Gastrocnemius medialis (tissue), 4 donors: ENCODE measurements at regions not wholly inside any gene's neighbourhood (a gene's known extent, or its start where the extent isn't known, plus 50 kb on each side); places are given as distances from the start of the nearest gene placed in this dataset.

ENCODE experiments used
- ATAC-seq, 2 donors: fragments of 150-250 bp; one replicate each; pipeline ENCODE4 v1.9.1; 2016
- DNase-seq, 2 donors: peaks; one replicate each; pipeline ENCODE4 v3.0.0-alpha.2; 2019
- H3K27ac ChIP-seq, 4 donors: fragments of 200-600 bp; sonication (generic); 1 replicate in 1 of 4; 2 replicates in 3 of 4; pipeline ENCODE4 v1.5.1; 2016 to 2018; ENCODE audit warnings: mild to moderate bottlenecking in 2 of 4, moderate library complexity in 1 of 4
- H3K27me3 ChIP-seq, 3 donors: fragments of 200-600 bp; sonication (generic) in 2 of 3; 1 replicate in 1 of 3; 2 replicates in 2 of 3; pipeline versions ENCODE4 v1.5.1 to v1.6.0; 2016 to 2019; ENCODE audit warnings: mild to moderate bottlenecking in 1 of 3, moderate library complexity in 1 of 3
- H3K36me3 ChIP-seq, 2 donors: fragments of 200-600 bp; sonication (generic) in 1 of 2; one replicate each; pipeline ENCODE4 v1.5.1; 2017 to 2018
- H3K4me1 ChIP-seq, 2 donors: fragments of 200-600 bp; sonication (generic) in 1 of 2; one replicate each; pipeline ENCODE4 v1.5.1; 2016 to 2017; ENCODE audit warnings: mild to moderate bottlenecking in 2 of 2
- H3K4me3 ChIP-seq, 4 donors: fragments of 200-600 bp; sonication (generic) in 3 of 4; 1 replicate in 1 of 4; 2 replicates in 3 of 4; pipeline ENCODE4 v1.5.1; 2016 to 2019; ENCODE audit warnings: mild to moderate bottlenecking in 2 of 4
- H3K9me3 ChIP-seq, 3 donors: fragments of 200-600 bp; sonication (generic) in 2 of 3; 1 replicate in 1 of 3; 2 replicates in 2 of 3; pipeline ENCODE4 v1.5.1; 2016 to 2019
- POLR2A ChIP-seq, 2 donors: fragments of 450-650 bp; IDR thresholded peaks; one replicate each; pipeline ENCODE4 v1.6.1; 2017; ENCODE audit warnings: antibody characterized with exemption in 2 of 2, mild to moderate bottlenecking in 2 of 2, moderate library complexity in 2 of 2
- in situ Hi-C, 4 donors: fragments of 200-750 bp; cut with MboI; loops; one replicate each; pipeline versions ENCODE4 v1.15.0 to v1.8.0; 2017; ENCODE audit warnings: low sequenced_read_pairs in 4 of 4
- intact Hi-C: fragments of 100-400 bp; cut with DNase I; formaldehyde crosslinking; loops from one replicate; pipeline ENCODE4 v1.15.1; 2023; ENCODE audit warnings: low total_unique reads
- TF ChIP-seq, protein P1 (sequence below), 5 experiments: fragments of 450-650 bp in 3 of 5; fragments of 200-600 bp in 2 of 5; sonication (generic) in 2 of 5; IDR thresholded peaks in 4 of 5; conservative IDR thresholded peaks in 1 of 5; 1 replicate in 4 of 5; 2 replicates in 1 of 5; pipeline ENCODE4 v1.5.1; 2016 to 2019; ENCODE audit warnings: antibody characterized with exemption in 5 of 5, mild to moderate bottlenecking in 3 of 5, moderate library complexity in 3 of 5

DNA sequence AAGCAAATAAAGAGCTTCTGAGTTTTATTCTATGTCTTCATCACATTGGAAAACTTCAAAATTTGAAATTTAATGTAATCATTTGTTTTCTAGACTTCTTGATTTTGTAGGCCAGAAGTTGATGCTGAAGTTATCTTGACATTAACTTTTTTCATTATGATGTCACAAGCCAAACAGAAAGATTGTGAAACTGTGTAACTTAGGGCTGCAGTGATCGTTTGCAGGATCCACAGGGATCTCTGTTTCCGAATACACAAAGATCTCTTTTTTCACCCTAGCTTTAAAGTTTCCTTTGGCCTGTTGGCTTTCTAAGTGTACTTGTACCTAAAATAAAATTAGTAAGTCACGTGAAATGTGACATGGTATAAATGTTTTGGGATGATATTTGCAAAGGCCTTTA, 594.9 kb upstream of the CDH2 start:
- H3K27me3 ChIP-seq = no peaks in the 10 kb centered on the region

DNA sequence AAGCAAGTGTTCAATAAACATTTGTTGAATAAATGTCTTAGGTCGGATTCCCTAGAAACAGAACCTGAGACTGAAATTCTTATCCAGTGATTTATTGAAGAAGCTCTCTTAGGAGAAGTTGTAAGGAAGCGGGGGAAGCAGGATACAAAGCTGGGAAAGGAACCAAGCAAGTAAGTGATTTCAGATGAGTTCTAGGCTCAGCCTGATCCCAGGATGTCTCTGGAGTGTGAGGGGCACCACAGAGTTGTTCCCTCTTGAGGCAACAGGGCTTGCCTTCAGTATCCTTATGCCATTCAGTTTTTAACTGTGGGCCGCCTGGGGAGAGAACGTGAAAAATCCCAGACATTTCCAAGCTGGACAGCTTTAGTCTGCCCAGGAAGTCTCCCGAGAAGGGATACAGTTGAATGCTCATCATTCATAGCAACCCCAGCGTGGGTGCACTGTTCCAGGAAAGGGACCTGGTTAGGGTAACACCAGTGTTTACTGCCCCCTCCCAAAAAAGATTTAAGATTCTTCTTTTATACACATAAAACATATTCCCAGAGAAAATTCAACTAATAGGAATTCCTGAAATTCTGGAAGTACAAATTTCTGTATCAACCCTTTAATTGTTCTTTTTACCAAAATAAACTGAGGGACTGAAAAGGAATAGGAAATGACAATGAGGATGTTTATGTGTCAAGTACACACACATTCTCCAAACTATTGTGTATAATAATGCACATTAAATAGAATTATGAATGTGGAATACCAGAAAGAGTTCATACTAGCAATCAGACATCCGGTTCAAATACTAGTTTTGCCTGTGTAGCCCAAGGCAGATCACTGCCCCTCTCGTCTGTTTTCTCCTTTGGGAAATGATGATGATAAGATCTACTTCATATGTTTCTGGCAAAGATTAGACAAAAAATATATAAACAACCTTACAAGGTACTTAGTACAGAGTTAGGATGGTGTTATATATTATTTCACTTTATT, 592.1 kb upstream of the CDH2 start:
- Histone ChIP-seq H3K27ac (no peak overlapping the region), H3K4me1 (no peaks in the 10 kb centered on the region), H3K27me3 (no peaks in the 10 kb centered on the region), H3K9me3 (no peaks in the 10 kb centered on the region), H3K36me3 (no peaks in the 10 kb centered on the region), H3K4me3 (no peak overlapping the region)
- no peak for TF ChIP-seq POLR2A (IDR thresholded peaks at IDR 0.05)
- TF ChIP-seq, protein P1, sequence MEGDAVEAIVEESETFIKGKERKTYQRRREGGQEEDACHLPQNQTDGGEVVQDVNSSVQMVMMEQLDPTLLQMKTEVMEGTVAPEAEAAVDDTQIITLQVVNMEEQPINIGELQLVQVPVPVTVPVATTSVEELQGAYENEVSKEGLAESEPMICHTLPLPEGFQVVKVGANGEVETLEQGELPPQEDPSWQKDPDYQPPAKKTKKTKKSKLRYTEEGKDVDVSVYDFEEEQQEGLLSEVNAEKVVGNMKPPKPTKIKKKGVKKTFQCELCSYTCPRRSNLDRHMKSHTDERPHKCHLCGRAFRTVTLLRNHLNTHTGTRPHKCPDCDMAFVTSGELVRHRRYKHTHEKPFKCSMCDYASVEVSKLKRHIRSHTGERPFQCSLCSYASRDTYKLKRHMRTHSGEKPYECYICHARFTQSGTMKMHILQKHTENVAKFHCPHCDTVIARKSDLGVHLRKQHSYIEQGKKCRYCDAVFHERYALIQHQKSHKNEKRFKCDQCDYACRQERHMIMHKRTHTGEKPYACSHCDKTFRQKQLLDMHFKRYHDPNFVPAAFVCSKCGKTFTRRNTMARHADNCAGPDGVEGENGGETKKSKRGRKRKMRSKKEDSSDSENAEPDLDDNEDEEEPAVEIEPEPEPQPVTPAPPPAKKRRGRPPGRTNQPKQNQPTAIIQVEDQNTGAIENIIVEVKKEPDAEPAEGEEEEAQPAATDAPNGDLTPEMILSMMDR (IDR thresholded peaks at IDR 0.05 in 4 of 5, conservative IDR thresholded peaks at IDR 0.05 in 1 of 5) = no peak
- no peak for DNase-seq
- intact Hi-C loops = no loop called here
- no peak for ATAC-seq
- in situ Hi-C loops = no loop called here

More for the DNA sequence above, 594.9 kb upstream of the CDH2 start:
- Histone ChIP-seq H3K4me1 (no peaks in the 10 kb centered on the region), H3K27ac (no peak overlapping the region), H3K36me3 (no peaks in the 10 kb centered on the region), H3K4me3 (no peak overlapping the region), H3K9me3 (no peaks in the 10 kb centered on the region)
- DNase-seq (no peak), ATAC-seq (no peak)
- intact Hi-C loops (no loop called here), in situ Hi-C loops (no loop called here)
- TF ChIP-seq POLR2A (IDR thresholded peaks at IDR 0.05) = no peak
- TF ChIP-seq, protein P1 (IDR thresholded peaks at IDR 0.05 in 4 of 5, conservative IDR thresholded peaks at IDR 0.05 in 1 of 5) = no peak

DNA sequence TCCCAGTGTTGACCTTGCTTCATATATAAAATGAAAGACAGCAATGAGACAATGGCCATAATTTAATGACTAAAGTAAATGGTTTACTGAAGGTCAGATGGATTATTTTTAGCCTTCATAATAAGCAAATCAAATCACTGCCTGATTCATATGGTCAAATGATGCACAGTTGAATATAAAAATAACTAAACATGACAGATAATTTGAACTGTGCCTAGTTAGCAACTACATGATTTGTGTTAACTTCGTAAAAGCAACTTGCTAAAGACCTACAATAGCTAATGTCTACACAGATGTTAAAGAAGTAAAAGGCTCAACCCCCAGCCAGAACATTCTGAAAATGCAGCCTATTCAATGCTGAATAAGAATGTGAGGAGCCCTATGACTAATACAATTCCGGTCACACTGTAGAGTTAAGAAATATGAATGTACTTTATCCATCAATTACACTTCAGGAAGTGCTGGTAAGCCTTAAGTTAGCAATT, 590.8 kb upstream of the CDH2 start:
- no peak for TF ChIP-seq POLR2A (IDR thresholded peaks at IDR 0.05)
- Histone ChIP-seq H3K4me1 (no peaks in the 10 kb centered on the region), H3K36me3 (no peaks in the 10 kb centered on the region), H3K27ac (no peak overlapping the region), H3K9me3 (no peaks in the 10 kb centered on the region), H3K4me3 (no peak overlapping the region), H3K27me3 (no peaks in the 10 kb centered on the region)
- ATAC-seq (no peak), DNase-seq (no peak)
- in situ Hi-C loops (no loop called here), intact Hi-C loops (no loop called here)

DNA sequence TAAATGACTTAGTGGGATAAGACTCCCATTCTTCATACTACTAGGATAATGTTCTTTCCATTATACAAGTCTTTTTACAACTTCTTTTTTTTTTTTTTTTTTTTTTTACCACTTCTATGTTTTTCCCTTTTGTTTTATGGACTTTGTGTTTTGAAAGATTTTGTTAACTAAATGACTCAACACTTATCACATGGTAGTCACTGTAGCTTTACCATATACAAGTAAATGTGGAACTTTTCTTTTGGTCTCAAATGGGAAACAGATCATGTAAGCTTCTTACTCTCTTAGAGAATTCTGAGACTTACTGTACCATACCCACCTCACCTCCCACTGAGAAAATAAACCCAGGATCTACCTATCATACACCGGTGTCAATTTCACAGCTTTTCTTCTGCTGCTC, 590.3 kb upstream of the CDH2 start:
- no peak for DNase-seq
- Histone ChIP-seq H3K4me1 (no peaks in the 10 kb centered on the region), H3K9me3 (no peaks in the 10 kb centered on the region), H3K27me3 (no peaks in the 10 kb centered on the region), H3K36me3 (no peaks in the 10 kb centered on the region), H3K4me3 (no peak overlapping the region), H3K27ac (no peak overlapping the region)
- in situ Hi-C loops (no loop called here), intact Hi-C loops (no loop called here)
- ATAC-seq = no peak
- TF ChIP-seq POLR2A (IDR thresholded peaks at IDR 0.05) = no peak
- TF ChIP-seq, protein P1 (IDR thresholded peaks at IDR 0.05 in 4 of 5, conservative IDR thresholded peaks at IDR 0.05 in 1 of 5) = no peak

DNA sequence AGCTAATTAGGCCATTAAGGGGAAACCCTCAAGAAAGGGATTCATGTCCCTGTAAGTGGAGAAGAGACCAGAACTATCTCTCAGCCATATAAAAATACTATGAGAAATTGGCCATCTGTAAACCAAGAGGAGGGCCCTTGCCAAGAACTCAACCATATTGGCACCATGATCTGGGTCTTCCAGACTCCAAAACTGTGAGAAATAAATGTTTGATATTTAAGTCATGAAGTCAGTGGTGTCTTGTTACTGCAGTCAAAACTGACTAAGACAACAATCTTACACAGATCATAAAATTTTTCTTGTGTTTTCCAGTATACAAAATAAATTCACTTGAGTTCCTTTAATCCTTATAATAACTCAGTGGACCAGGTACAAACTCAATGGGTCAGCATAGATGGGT, 589.8 kb upstream of the CDH2 start:
- intact Hi-C loops (no loop called here), in situ Hi-C loops (no loop called here)
- Histone ChIP-seq H3K9me3 (no peaks in the 10 kb centered on the region), H3K4me1 (no peaks in the 10 kb centered on the region), H3K4me3 (no peak overlapping the region), H3K27me3 (no peaks in the 10 kb centered on the region), H3K27ac (no peak overlapping the region), H3K36me3 (no peaks in the 10 kb centered on the region)
- DNase-seq (no peak), ATAC-seq (no peak)
- TF ChIP-seq POLR2A (IDR thresholded peaks at IDR 0.05) = no peak
- TF ChIP-seq, protein P1 (IDR thresholded peaks at IDR 0.05 in 4 of 5, conservative IDR thresholded peaks at IDR 0.05 in 1 of 5) = no peak
